ENCODE measurements at regions not wholly inside any gene's neighbourhood (a gene's known extent, or its start where the extent isn't known, plus 50 kb on each side); places are given as distances from the start of the nearest gene placed in this dataset.
"Not testable (repeated sequence)": the region's sequence is repeated elsewhere in the genome, so short reads cannot be mapped to it uniquely, and the experiment has no call there.

- Mint-ChIP-seq H3K9me3 (peaks cover 2% of the 10 kb centered on the region), H3K4me3 (no peak overlapping the region), H3K36me3 (no peaks in the 10 kb centered on the region), H3K27ac (no peak overlapping the region), H3K4me1 (ENCODE audit: low read depth) (no peaks in the 10 kb centered on the region), H3K27me3 (no peaks in the 10 kb centered on the region)
- CTCF ChIA-PET = no interaction called here
- POLR2A ChIA-PET = no interaction called here
- DNase-seq = no peak
- intact Hi-C loops (cut with micrococcal nuclease) = no loop called here
These were observed 366.5 kb downstream of the LRRC3B start for GRCh38 chr3:26989037-26989436.

DNA sequence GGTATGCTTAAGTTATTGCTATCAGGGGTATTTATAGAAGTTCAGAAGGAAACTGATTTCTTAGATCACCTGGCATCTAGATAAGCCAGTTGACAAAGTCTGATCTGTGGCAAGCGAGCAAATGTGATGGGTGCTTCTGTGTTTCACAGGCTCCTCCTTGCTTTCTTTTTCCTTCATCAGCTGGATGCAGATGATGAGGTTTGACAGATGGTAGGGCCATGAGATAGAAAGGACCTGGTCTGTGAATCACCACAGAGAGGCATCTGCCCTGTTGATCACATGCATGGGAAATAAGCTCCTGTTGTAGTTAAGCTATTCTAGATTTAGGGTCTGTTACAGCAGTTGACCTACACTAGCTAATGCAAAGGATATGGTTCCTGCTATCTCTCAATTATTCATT lies 372.0 kb downstream of the NEK10 start:
- H3K27ac Mint-ChIP-seq = no peak overlapping the region
- H3K36me3 Mint-ChIP-seq = no peaks in the 10 kb centered on the region
- H3K27me3 Mint-ChIP-seq = no peaks in the 10 kb centered on the region
- ChIA-PET POLR2A (no interaction called here), CTCF (interaction anchor here (0.7 kb wide), 1 partner anchor 78 kb away, joined by 7 read pairs; no protein-coding TSS in a partner anchor)
- no peaks in the 10 kb centered on the region for H3K4me1 Mint-ChIP-seq (ENCODE audit: low read depth)
- H3K9me3 Mint-ChIP-seq = peaks cover 5% of the 10 kb centered on the region
- no peak for DNase-seq
- H3K4me3 Mint-ChIP-seq = no peak overlapping the region
- intact Hi-C loops (cut with micrococcal nuclease) = no loop called here

DNA sequence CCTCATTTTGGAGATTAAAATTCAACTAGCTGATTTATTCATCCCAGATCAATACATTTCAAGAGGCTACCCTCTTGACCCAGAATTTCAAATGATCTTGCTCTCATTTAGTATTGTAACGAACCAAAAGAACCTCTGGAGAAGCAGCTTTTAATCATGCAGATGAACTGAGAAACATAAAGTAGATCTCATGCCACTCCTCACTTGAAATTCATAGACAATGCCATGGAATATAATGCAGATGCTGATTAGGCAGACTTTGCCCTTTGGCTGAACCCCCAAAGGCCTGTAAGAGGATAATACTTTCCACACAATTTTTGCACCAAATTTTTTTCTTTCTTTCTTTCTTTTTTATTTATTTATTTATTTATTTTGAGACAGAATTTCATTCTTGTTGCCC lies 358.3 kb downstream of the NEK10 start:
- Mint-ChIP-seq H3K36me3 (no peaks in the 10 kb centered on the region), H3K4me3 (no peak overlapping the region), H3K4me1 (ENCODE audit: low read depth) (no peaks in the 10 kb centered on the region), H3K27me3 (no peaks in the 10 kb centered on the region), H3K9me3 (peaks cover 4% of the 10 kb centered on the region), H3K27ac (no peak overlapping the region)
- ChIA-PET CTCF (no interaction called here), POLR2A (no interaction called here)
- intact Hi-C loops (cut with micrococcal nuclease) = no loop called here
- DNase-seq = no peak

DNA sequence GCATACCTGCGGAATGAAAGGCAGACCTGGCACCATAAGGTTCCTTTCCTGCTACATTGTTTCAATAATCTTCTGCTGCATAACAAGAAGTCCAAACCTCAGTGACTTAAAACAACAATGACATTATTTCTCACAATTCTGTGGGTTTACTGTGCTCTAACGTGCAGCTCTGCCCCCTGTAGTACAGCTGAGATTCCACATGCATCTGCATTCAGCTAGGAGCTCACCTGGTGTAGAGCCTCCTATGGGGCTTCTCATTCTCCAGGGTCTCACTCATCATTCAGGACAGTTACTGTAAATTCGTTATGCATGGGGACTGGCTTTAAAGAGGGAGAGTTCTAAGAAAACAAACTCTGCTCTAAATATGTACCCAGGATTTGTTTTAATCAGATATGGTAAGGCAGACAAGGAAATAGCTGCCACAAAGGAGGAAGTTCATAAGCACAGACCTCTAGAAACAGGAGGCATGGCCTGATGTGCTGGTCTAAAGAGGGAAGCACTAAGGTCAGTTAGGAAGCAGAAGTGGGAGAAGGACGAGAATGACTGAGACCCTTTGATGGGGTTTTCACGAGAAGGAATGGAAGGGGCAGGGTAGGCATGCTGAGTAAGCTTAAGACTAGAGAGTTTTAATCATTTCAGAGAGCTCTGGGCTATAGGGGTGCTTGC lies 347.0 kb downstream of the NEK10 start:
- no peak for DNase-seq
- no peak overlapping the region for H3K27ac Mint-ChIP-seq
- H3K4me3 Mint-ChIP-seq = no peak overlapping the region
- no peaks in the 10 kb centered on the region for H3K36me3 Mint-ChIP-seq
- ChIA-PET POLR2A (no interaction called here), CTCF (no interaction called here)
- H3K4me1 Mint-ChIP-seq (ENCODE audit: low read depth) = no peaks in the 10 kb centered on the region
- H3K27me3 Mint-ChIP-seq = no peaks in the 10 kb centered on the region
- intact Hi-C loops (cut with micrococcal nuclease) = no loop called here
- no peaks in the 10 kb centered on the region for H3K9me3 Mint-ChIP-seq

- Mint-ChIP-seq H3K36me3 (no peaks in the 10 kb centered on the region), H3K27ac (no peak overlapping the region), H3K9me3 (no peaks in the 10 kb centered on the region), H3K27me3 (no peaks in the 10 kb centered on the region), H3K4me3 (no peak overlapping the region), H3K4me1 (ENCODE audit: low read depth) (no peaks in the 10 kb centered on the region)
- ChIA-PET CTCF (no interaction called here), POLR2A (no interaction called here)
- no peak for DNase-seq
- intact Hi-C loops (cut with micrococcal nuclease) = no loop called here
These were observed 344.7 kb downstream of the NEK10 start for GRCh38 chr3:27024493-27024892.

DNA sequence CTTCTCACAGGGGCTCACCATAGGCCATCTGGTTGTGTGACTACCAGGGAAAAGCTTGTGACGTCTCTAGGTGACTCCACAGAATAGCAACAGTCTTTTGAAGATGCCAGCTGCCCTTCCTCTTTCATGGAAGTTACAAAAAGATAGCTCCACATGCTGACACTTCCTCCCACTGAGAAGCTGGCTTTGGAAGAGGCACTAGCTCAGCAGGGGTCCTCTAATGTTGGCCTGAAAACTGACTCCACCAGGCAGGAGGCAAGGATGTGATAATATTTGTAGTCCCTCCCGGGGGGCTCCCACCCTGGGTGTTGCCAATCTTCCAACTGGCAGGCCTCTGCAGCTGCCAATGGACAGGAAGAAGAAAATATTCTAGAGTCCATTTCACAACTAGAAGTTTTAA lies 343.5 kb downstream of the NEK10 start:
- ChIA-PET POLR2A (no interaction called here), CTCF (no interaction called here)
- Mint-ChIP-seq H3K9me3 (no peaks in the 10 kb centered on the region), H3K4me3 (no peak overlapping the region), H3K27ac (no peak overlapping the region), H3K27me3 (no peaks in the 10 kb centered on the region), H3K36me3 (no peaks in the 10 kb centered on the region), H3K4me1 (ENCODE audit: low read depth) (no peaks in the 10 kb centered on the region)
- intact Hi-C loops (cut with micrococcal nuclease) = no loop called here
- no peak for DNase-seq

- POLR2A ChIA-PET = no interaction called here
- H3K9me3 Mint-ChIP-seq = no peaks in the 10 kb centered on the region
- no peak overlapping the region for H3K27ac Mint-ChIP-seq
- CTCF ChIA-PET = no interaction called here
- H3K27me3 Mint-ChIP-seq = no peaks in the 10 kb centered on the region
- no peaks in the 10 kb centered on the region for H3K4me1 Mint-ChIP-seq (ENCODE audit: low read depth)
- no peak for DNase-seq
- intact Hi-C loops (cut with micrococcal nuclease) = no loop called here
- no peak overlapping the region for H3K4me3 Mint-ChIP-seq
- no peaks in the 10 kb centered on the region for H3K36me3 Mint-ChIP-seq
These were observed 337.7 kb downstream of the NEK10 start for GRCh38 chr3:27031476-27031875.

- Mint-ChIP-seq H3K27me3 (no peaks in the 10 kb centered on the region), H3K27ac (no peak overlapping the region), H3K36me3 (no peaks in the 10 kb centered on the region), H3K9me3 (no peaks in the 10 kb centered on the region), H3K4me3 (no peak overlapping the region), H3K4me1 (ENCODE audit: low read depth) (no peaks in the 10 kb centered on the region)
- ChIA-PET POLR2A (no interaction called here), CTCF (no interaction called here)
- intact Hi-C loops (cut with micrococcal nuclease) = no loop called here
- no peak for DNase-seq
These were observed 334.9 kb downstream of the NEK10 start for GRCh38 chr3:27034255-27034654.

GRCh38 chr3:27040674-27041073 lies 328.5 kb downstream of the NEK10 start:
- CTCF ChIA-PET = no interaction called here
- intact Hi-C loops (cut with micrococcal nuclease) = no loop called here
- no peak for DNase-seq
- no peak overlapping the region for H3K27ac Mint-ChIP-seq
- no peaks in the 10 kb centered on the region for H3K9me3 Mint-ChIP-seq
- no peaks in the 10 kb centered on the region for H3K27me3 Mint-ChIP-seq
- POLR2A ChIA-PET = no interaction called here
- no peak overlapping the region for H3K4me3 Mint-ChIP-seq
- no peaks in the 10 kb centered on the region for H3K36me3 Mint-ChIP-seq
- no peaks in the 10 kb centered on the region for H3K4me1 Mint-ChIP-seq (ENCODE audit: low read depth)

GRCh38 chr3:27042541-27042940 lies 326.6 kb downstream of the NEK10 start:
- POLR2A ChIA-PET; CTCF ChIA-PET; H3K27ac Mint-ChIP-seq; H3K27me3 Mint-ChIP-seq; intact Hi-C loops (cut with micrococcal nuclease); DNase-seq; H3K4me3 Mint-ChIP-seq; H3K9me3 Mint-ChIP-seq; H3K4me1 Mint-ChIP-seq (ENCODE audit: low read depth); H3K36me3 Mint-ChIP-seq: not testable (repeated sequence)

GRCh38 chr3:27043328-27043955 lies 325.7 kb downstream of the NEK10 start:
- intact Hi-C loops (cut with micrococcal nuclease) = no loop called here
- no peaks in the 10 kb centered on the region for H3K9me3 Mint-ChIP-seq
- DNase-seq = no peak
- no peaks in the 10 kb centered on the region for H3K27me3 Mint-ChIP-seq
- CTCF ChIA-PET = no interaction called here
- no peak overlapping the region for H3K4me3 Mint-ChIP-seq
- POLR2A ChIA-PET = no interaction called here
- no peak overlapping the region for H3K27ac Mint-ChIP-seq
- no peaks in the 10 kb centered on the region for H3K4me1 Mint-ChIP-seq (ENCODE audit: low read depth)
- H3K36me3 Mint-ChIP-seq = no peaks in the 10 kb centered on the region

GRCh38 chr3:27044931-27045481 lies 324.2 kb downstream of the NEK10 start:
- CTCF ChIA-PET = no interaction called here
- Mint-ChIP-seq H3K27ac (no peak overlapping the region), H3K36me3 (no peaks in the 10 kb centered on the region), H3K4me1 (ENCODE audit: low read depth) (no peaks in the 10 kb centered on the region), H3K9me3 (no peaks in the 10 kb centered on the region), H3K4me3 (no peak overlapping the region), H3K27me3 (no peaks in the 10 kb centered on the region)
- intact Hi-C loops (cut with micrococcal nuclease) = no loop called here
- POLR2A ChIA-PET = no interaction called here
- no peak for DNase-seq

- Mint-ChIP-seq H3K9me3 (peaks cover 8% of the 10 kb centered on the region), H3K27ac (no peak overlapping the region), H3K27me3 (no peaks in the 10 kb centered on the region), H3K4me3 (no peak overlapping the region), H3K4me1 (ENCODE audit: low read depth) (no peaks in the 10 kb centered on the region), H3K36me3 (no peaks in the 10 kb centered on the region)
- POLR2A ChIA-PET = no interaction called here
- intact Hi-C loops (cut with micrococcal nuclease) = no loop called here
- DNase-seq = no peak
- CTCF ChIA-PET = no interaction called here
These were observed 322.8 kb downstream of the NEK10 start for GRCh38 chr3:27046351-27046750.
